Suprapubic skin (tissue), 4 donors: ENCODE measurements at regions not wholly inside any gene's neighbourhood (a gene's known extent, or its start where the extent isn't known, plus 50 kb on each side); places are given as distances from the start of the nearest gene placed in this dataset.

Experiments
- DNase-seq, 2 donors: peaks; one replicate each; pipeline ENCODE4 v3.0.0-alpha.2; 2019; ENCODE audit warnings: low spot score in 2 of 2
- H3K27ac ChIP-seq: fragments of 200-600 bp; sonication (generic); one replicate; pipeline ENCODE4 v1.5.1; 2019
- H3K27me3 ChIP-seq: fragments of 200-600 bp; sonication (generic); one replicate; pipeline ENCODE4 v1.5.1; 2019
- H3K36me3 ChIP-seq: fragments of 200-600 bp; sonication (generic); one replicate; pipeline ENCODE4 v1.5.1; 2019
- H3K4me1 ChIP-seq: fragments of 200-600 bp; sonication (generic); one replicate; pipeline ENCODE4 v1.5.1; 2019
- H3K4me3 ChIP-seq: fragments of 200-600 bp; sonication (generic); one replicate; pipeline ENCODE4 v1.5.1; 2019; ENCODE audit warnings: mild to moderate bottlenecking
- H3K9me3 ChIP-seq: fragments of 200-600 bp; sonication (generic); one replicate; pipeline ENCODE4 v1.5.1; 2019
- CTCF ChIP-seq, 2 donors: fragments of 200-600 bp in 1 of 2; fragments of 450-650 bp in 1 of 2; sonication (generic) in 1 of 2; IDR thresholded peaks; one replicate each; pipeline ENCODE4 v1.5.1; 2016 to 2019; ENCODE audit warnings: antibody characterized with exemption in 2 of 2, mild to moderate bottlenecking in 1 of 2, moderate library complexity in 1 of 2
- EP300 ChIP-seq: sonication (generic); formaldehyde crosslinking; IDR thresholded peaks from one replicate; pipeline ENCODE4 v1.6.1; 2017; ENCODE audit warnings: antibody characterized with exemption
- POLR2A ChIP-seq, 2 donors: fragments of 450-650 bp; IDR thresholded peaks; one replicate each; pipeline ENCODE4 v1.6.1; 2017; ENCODE audit warnings: antibody characterized with exemption in 2 of 2, mild to moderate bottlenecking in 2 of 2, moderate library complexity in 2 of 2
- POLR2AphosphoS5 ChIP-seq, 3 donors: sonication (generic); formaldehyde crosslinking; IDR thresholded peaks; one replicate each; pipeline ENCODE4 v1.6.1; 2017; ENCODE audit warnings: antibody characterized with exemption in 3 of 3
- WGBS: methylation state at CpG from one replicate; pipeline ENCODE4 v1.1.5; 2018; 5-methylcytosine and 5-hydroxymethylcytosine counted together

DNA sequence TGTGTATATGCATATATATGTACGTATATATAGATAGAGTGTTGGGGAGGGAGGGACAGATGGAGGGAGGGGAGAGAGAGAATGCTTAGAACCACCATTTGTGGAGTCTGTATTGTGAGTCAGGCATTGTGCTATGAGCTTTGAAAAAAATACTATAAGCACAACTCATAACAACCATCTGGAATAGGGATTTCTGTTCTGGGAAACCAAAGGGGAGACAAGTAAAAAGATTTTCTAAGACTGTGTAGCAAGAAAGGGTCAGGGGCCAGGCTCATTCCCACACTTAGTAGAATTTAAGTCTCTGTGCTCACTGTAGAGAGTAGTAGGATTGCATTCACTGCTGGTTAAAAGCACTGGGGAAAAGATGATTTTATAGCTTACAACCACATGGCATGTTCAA, 202.3 kb upstream of the SGCD start:
- Histone ChIP-seq H3K9me3 (no peaks in the 10 kb centered on the region), H3K27me3 (no peaks in the 10 kb centered on the region), H3K4me1 (no peaks in the 10 kb centered on the region), H3K27ac (no peak overlapping the region), H3K36me3 (no peaks in the 10 kb centered on the region), H3K4me3 (no peak overlapping the region)
- WGBS, result 94% methylated on average over 1 of the region's 1 CpG
- TF ChIP-seq POLR2A (IDR thresholded peaks at IDR 0.05), result no peak
- DNase-seq, result no peak

- H3K4me3 ChIP-seq, result no peak overlapping the region
- WGBS, result 58% methylated on average over 3 of the region's 3 CpGs
- H3K27me3 ChIP-seq, result no peaks in the 10 kb centered on the region
- no peaks in the 10 kb centered on the region for H3K9me3 ChIP-seq
- TF ChIP-seq POLR2AphosphoS5 (IDR thresholded peaks at IDR 0.05) (no peak), EP300 (no peak), CTCF (IDR thresholded peaks at IDR 0.05) (no peak), POLR2A (IDR thresholded peaks at IDR 0.05) (no peak)
- no peaks in the 10 kb centered on the region for H3K36me3 ChIP-seq
- H3K27ac ChIP-seq, result no peak overlapping the region
- H3K4me1 ChIP-seq, result no peaks in the 10 kb centered on the region
- no peak for DNase-seq
These were observed 201.8 kb upstream of the SGCD start for GRCh38 chr5:156125118-156125517.

GRCh38 chr5:156126716-156127115, 200.2 kb upstream of the SGCD start:
- Histone ChIP-seq H3K27me3 (no peaks in the 10 kb centered on the region), H3K9me3 (no peaks in the 10 kb centered on the region), H3K27ac (no peak overlapping the region), H3K4me3 (no peak overlapping the region), H3K4me1 (no peaks in the 10 kb centered on the region), H3K36me3 (no peaks in the 10 kb centered on the region)
- DNase-seq, result no peak
- TF ChIP-seq POLR2AphosphoS5 (IDR thresholded peaks at IDR 0.05) (no peak), EP300 (no peak), POLR2A (IDR thresholded peaks at IDR 0.05) (no peak), CTCF (IDR thresholded peaks at IDR 0.05) (no peak)
- WGBS, result 60% methylated on average over 1 of the region's 1 CpG

DNA sequence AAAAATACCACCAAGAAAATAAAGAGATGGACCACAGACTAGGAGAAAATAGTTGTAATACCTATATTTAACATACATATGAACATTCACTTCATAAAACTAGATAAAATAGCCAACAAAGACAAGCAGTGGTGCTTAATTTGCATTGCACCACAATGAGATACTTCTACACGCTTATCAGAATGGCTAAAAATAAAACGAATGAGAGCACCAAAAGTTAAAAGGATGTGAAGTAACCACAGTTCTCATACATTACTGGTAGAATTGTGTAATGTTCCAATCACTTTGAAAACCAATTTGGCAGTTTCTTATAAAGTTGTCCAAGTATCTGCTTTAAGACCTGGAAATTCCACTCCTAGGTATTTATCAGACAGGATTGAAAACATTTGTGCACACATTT, 198.9 kb upstream of the SGCD start:
- no peaks in the 10 kb centered on the region for H3K27me3 ChIP-seq
- 74% methylated on average over 2 of the region's 2 CpGs for WGBS
- no peak overlapping the region for H3K4me3 ChIP-seq
- H3K9me3 ChIP-seq, result no peaks in the 10 kb centered on the region
- H3K27ac ChIP-seq, result no peak overlapping the region
- no peak for DNase-seq
- H3K4me1 ChIP-seq, result no peaks in the 10 kb centered on the region
- H3K36me3 ChIP-seq, result no peaks in the 10 kb centered on the region
- no peak for TF ChIP-seq POLR2AphosphoS5 (IDR thresholded peaks at IDR 0.05)
- TF ChIP-seq POLR2A (IDR thresholded peaks at IDR 0.05), result no peak
- no peak for TF ChIP-seq CTCF (IDR thresholded peaks at IDR 0.05)
- TF ChIP-seq EP300, result no peak

GRCh38 chr5:156134216-156134615, 192.7 kb upstream of the SGCD start:
- Histone ChIP-seq H3K36me3 (no peaks in the 10 kb centered on the region), H3K27me3 (no peaks in the 10 kb centered on the region), H3K4me3 (no peak overlapping the region), H3K4me1 (no peaks in the 10 kb centered on the region), H3K27ac (no peak overlapping the region), H3K9me3 (no peaks in the 10 kb centered on the region)
- 93% methylated on average over 3 of the region's 3 CpGs for WGBS
- no peak for DNase-seq
- TF ChIP-seq CTCF (IDR thresholded peaks at IDR 0.05) (no peak), EP300 (no peak), POLR2A (IDR thresholded peaks at IDR 0.05) (no peak), POLR2AphosphoS5 (IDR thresholded peaks at IDR 0.05) (no peak)

DNA sequence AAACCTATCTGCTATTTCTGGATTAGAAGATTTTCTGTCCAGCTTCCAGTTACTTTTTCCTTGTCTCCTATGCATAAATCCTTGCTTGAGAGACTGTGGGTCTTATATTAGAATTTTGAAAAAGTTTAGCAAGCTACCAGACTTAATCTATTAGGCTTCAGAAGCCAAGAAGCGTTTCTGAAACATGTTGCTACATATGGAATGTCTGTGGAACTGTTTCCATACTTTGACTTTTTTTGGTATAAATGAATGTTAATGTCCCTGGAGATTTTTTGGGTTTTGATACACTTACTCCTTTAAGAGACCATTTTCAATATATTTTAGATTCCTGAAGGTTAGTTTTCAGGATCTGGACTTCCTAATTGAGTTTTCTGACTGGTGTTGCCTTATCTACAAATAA, 191.4 kb upstream of the SGCD start:
- no peaks in the 10 kb centered on the region for H3K36me3 ChIP-seq
- 73% methylated on average over 1 of the region's 1 CpG for WGBS
- no peaks in the 10 kb centered on the region for H3K27me3 ChIP-seq
- no peak for TF ChIP-seq POLR2A (IDR thresholded peaks at IDR 0.05)
- TF ChIP-seq CTCF (IDR thresholded peaks at IDR 0.05), result no peak
- no peak for TF ChIP-seq EP300
- TF ChIP-seq POLR2AphosphoS5 (IDR thresholded peaks at IDR 0.05), result no peak
- no peak for DNase-seq
- no peak overlapping the region for H3K4me3 ChIP-seq
- H3K9me3 ChIP-seq, result no peaks in the 10 kb centered on the region
- no peak overlapping the region for H3K27ac ChIP-seq
- H3K4me1 ChIP-seq, result no peaks in the 10 kb centered on the region
